Astrocyte of the cerebellum (primary cell): ENCODE measurements at regions not wholly inside any gene's neighbourhood (a gene's known extent, or its start where the extent isn't known, plus 50 kb on each side); places are given as distances from the start of the nearest gene placed in this dataset.
A peak's percentile ranks its signal among the peaks of the same experiment; 100 is the strongest.

Experiments used
- DNase-seq: peaks from one replicate; pipeline ENCODE4 v3.0.0-alpha.2; 2011; ENCODE audit warnings: low read depth
- H3K4me3 ChIP-seq: 2 replicates; pipeline ENCODE4 v1.5.1; 2011; ENCODE audit warnings: mild to moderate bottlenecking, low read depth, low read length, moderate library complexity
- in situ Hi-C: cut with HindIII; loops from 2 replicates; pipeline ENCODE4 v1.10.0; 2017; ENCODE audit warnings: low sequenced_read_pairs
- TF ChIP-seq, protein P1 (sequence below): IDR thresholded peaks from 2 replicates; pipeline ENCODE4 v1.5.1; 2012; ENCODE audit warnings: low read length, low read depth, moderate library complexity, mild to moderate bottlenecking; ENCODE audit errors: missing control alignments

DNA sequence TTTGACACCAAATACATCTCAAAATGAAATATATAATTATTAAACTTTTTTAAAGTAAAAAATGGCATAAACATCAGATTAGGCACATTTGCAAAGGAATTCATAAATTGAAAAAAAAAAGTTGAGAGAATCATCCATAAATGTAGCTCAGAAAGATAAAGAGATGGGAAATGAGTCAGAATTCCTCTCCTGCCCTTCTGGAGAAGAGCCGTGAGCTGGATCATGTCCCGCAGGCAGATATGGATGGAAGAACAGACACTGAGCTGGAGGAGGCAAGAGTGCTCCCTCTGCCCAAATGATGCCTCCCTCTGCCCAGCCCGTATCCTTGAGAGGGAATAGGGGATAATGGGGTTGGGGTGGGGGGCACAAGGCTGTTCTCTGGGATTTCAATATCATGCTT, 190.9 kb downstream of the TFCP2L1 start:
- TF ChIP-seq, protein P1, sequence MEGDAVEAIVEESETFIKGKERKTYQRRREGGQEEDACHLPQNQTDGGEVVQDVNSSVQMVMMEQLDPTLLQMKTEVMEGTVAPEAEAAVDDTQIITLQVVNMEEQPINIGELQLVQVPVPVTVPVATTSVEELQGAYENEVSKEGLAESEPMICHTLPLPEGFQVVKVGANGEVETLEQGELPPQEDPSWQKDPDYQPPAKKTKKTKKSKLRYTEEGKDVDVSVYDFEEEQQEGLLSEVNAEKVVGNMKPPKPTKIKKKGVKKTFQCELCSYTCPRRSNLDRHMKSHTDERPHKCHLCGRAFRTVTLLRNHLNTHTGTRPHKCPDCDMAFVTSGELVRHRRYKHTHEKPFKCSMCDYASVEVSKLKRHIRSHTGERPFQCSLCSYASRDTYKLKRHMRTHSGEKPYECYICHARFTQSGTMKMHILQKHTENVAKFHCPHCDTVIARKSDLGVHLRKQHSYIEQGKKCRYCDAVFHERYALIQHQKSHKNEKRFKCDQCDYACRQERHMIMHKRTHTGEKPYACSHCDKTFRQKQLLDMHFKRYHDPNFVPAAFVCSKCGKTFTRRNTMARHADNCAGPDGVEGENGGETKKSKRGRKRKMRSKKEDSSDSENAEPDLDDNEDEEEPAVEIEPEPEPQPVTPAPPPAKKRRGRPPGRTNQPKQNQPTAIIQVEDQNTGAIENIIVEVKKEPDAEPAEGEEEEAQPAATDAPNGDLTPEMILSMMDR, result no peak
- in situ Hi-C loops, result no loop called here
- no peak overlapping the region for H3K4me3 ChIP-seq
- DNase-seq, result no peak

DNA sequence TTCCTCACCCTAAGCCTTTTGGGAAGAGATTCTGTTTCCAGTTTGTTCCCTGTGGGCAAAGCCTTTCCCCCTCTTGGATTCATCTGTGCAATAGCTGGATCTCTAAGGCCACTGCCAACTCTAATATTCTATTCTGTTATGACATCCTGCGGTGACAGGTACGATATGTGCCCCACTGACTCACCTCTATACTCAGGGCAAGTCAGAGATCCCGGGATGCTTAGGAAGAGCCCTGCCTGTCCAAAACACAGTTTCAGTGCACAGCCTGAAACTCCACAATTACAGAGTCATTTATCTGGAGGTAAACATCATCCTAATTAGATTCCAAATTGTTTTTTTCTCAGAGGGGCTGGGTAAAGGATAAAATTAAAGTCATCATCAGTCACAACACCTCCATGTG, 190.2 kb downstream of the TFCP2L1 start:
- no peak overlapping the region for H3K4me3 ChIP-seq
- TF ChIP-seq, protein P1, result no peak
- in situ Hi-C loops, result no loop called here
- no peak for DNase-seq

DNA sequence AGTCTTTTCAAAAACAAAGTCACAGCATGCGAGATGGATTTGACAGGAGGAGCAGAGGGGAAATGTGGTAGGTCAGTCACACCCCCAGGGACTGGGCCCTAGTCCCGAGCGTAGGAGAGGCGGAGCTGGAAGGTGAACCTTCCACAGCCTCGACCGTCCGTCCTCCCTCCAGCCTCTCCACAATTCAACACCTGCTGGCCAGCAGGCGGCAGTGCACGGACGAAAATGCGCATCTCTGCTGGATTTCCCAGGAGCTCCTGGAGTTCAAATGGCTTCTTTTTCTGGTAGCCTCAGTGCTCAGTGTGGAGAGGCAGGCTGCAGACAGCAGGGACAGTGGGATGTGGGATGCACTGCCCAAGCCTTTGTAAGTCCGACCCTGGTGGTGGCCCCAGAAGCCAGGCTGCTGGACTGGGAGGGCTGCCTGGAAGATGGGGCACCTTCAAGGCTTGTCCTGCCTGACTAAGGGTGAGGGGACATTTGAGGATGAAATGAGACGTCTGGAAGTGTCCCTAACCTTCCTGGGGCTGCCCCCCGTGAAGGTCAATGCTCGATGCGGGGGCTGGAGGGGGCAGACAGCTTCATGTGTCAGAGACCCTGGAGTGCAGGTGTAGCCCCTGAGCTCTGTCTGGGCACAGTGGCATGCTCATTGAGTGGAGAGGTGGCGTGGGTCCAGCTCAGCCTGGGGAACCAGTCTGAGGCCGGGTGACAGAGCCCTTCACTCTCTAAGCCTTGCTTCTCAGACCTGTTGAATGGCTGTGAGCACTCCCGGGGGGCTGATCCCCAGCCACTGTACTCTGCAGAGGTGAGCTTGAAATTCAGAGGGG, 189.5 kb downstream of the TFCP2L1 start:
- peak; percentile 44 for DNase-seq
- in situ Hi-C loops, result no loop called here
- TF ChIP-seq, protein P1, result peak; percentile 89
- H3K4me3 ChIP-seq, result no peak overlapping the region

DNA sequence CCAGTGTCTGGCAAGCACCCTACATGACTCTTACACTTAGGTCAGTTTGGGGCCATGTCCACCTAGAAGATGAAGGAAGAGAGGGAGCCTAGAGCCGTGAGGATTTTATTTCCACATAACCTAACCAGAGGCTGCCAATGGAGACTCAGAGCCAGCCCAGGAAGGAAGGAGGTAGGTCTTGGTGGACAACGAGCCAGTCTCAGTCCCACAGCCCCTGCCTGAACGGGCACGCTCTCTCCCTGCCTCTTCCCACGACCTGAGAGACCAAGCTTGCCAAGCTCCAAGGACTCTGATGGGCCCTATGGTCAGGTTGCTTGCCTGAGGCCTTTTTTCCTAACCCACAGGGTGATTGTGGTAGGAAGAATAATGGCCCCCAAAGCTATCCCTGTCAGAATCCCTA, 188.4 kb downstream of the TFCP2L1 start:
- no peak overlapping the region for H3K4me3 ChIP-seq
- in situ Hi-C loops, result no loop called here
- TF ChIP-seq, protein P1, result no peak
- DNase-seq, result no peak

DNA sequence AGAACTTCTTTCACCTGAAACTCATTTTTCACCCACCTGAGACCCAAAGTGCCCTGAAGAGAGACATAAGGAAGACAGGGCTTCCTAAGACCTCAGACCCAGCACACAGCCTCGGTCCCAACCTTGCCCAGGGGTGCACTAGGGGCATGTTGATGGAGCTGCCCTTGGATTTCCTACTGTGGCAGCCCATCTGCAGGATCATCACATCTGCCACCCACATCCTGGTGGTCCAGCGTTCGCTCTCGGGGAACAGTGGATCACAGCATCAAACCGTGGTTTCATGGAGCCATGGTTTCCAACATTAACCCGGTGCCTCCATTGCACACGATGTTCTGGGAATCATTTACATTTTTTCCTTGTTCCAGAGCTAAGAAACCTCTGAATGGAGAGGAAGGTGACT, 186.4 kb downstream of the TFCP2L1 start:
- no peak for DNase-seq
- H3K4me3 ChIP-seq, result no peak overlapping the region
- TF ChIP-seq, protein P1, result no peak
- in situ Hi-C loops, result no loop called here

DNA sequence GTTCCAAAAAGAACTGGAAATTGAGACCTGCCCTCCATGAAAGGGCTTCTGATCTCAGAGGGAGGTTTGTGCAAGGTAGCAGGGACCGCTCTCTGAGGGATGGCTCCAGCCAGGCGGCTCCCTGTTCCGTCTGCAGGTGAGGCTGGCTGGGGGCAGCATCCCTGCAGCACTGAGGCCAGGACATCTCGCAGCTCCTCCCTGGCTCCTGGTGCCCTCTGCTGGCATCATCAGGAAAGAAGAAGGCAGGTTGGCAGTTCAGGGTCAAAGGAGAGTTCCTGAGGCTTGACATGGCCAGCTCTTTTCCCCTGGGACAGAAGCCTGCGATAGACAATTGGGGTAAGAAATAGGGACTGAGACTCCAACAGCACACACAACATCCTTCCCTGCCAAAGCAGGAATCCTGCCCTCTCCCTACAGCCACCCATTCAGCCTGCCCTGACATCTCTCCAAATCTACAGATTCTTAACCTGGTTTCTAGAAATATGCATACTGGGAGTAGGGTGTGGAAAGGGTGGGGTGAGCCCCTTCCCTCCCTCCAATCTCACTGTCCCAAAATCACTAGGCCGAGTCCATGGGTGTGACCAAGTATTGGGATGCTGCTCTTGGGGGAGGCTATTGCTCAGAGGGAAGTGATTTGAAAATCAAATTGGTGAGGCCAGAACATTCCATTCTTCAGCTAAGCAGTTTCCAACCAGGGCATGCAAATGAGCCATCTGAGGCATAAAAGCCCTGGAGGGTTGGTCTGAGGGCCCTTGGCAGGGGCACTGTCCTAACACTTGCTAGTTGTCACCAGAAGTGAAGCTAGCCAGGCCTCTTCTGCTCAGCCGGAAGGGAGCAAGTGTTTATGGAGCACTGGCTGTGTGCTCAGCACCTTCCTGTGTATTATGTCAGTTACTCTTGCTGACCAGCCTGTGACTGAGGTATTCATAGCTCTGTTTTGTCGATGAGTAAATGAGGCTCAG, 185.4 kb downstream of the TFCP2L1 start:
- TF ChIP-seq, protein P1, result peak; percentile 50
- in situ Hi-C loops, result no loop called here
- no peak overlapping the region for H3K4me3 ChIP-seq
- no peak for DNase-seq
